T-helper 2 cell (primary cell): ENCODE measurements at regions not wholly inside any gene's neighbourhood (a gene's known extent, or its start where the extent isn't known, plus 50 kb on each side); places are given as distances from the start of the nearest gene placed in this dataset.

Source experiments
- DNase-seq, 5 experiments: peaks; one replicate each; pipeline versions ENCODE4 v3.0.0 to v3.0.0-alpha.2; 2012 to 2022

DNA sequence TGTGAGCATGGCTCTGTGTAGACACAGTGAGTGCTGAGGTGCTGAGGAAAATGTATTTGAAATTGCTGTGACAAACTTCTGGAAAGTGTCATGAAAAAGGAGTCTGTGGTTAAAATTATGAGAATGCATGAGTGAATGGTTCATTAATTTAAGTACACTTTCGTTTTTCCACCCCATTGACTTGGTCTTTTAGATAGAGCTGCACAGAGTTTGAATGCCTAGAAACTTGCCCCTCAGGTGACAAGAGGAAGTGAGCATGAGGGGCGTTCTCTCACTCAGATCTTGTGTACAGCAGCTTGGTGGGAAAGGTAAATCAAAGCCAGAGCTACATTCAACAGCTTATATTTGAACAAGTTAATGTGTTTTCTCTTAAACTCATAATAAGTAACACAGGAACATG lies 296.8 kb downstream of the WDR72 start:
- DNase-seq = no peak

DNA sequence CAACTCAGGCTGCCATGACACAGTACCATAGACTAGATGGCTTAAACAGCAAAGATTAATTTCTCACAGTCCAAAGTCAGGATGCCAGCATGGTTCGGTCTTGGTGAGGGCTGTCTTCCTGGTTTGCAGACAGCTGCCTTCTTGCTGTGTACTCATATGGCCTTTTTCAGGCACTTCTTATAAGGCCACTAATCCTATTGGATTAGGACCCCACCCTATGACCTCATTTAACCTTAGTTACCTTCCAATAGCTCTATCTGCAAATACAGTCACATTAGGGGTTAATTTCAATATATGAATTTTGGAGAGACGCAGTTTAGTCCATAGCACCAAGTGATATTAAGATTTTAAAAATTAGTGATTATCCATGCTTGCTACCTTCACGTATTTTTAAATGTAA lies 297.8 kb downstream of the WDR72 start:
- DNase-seq = no peak

- no peak for DNase-seq
These were observed 300.7 kb downstream of the WDR72 start for GRCh38 chr15:53458736-53459135.

GRCh38 chr15:53457479-53457878 lies 302.0 kb downstream of the WDR72 start:
- no peak for DNase-seq

DNA sequence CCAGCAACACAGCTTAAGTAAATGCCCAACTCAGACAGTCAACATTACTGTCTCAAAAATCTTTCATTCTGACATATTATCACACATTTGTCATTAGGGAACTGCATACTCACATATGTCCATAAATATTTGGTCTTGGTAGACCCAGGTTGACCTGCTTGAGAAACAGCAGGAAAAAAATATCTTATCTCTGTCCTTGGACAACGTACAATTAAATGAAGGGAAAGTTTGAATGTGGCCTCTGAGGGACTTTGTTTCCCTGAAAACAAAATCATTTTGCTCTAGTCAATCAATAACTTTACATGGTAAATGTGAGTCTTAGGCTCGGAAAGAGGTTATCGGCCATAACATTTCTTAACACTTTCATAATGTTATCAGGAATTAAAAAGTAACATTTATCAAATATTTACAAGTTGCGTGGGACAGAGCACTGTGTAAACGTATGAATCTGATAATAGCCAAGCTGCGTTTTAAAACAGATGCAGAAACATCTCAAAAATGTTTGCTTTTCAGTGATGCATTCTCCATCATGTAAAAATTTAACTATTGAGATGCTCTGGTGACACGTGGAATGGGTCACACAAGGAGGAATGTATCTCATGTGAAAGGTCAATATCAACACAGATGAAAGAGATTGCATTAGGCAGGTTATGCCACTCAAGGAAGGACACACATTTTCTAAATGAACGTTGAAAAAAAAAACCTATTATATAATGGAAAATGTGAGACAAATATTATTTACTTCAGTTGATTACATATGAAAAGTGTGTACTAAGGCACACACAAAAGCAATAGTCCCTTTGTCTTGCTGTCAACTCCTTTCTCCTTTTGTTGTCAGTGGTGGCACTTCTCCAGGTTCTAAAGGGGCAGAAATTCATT lies 304.4 kb downstream of the WDR72 start:
- no peak for DNase-seq

DNA sequence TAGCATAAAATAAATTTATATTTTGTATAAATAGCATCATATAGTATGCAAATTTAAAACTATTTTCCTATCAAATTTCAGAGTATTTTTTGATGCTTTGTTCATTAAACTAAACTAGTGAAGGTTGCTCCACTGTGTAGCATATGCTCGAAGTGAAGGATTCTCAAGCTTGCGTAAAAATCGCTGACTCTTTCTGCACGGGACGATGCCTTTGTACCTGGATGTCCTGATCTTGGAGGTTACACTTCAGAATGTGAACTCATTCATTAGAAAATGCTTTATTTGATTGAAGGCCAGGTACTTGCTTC lies 305.0 kb downstream of the WDR72 start:
- DNase-seq = no peak

DNA sequence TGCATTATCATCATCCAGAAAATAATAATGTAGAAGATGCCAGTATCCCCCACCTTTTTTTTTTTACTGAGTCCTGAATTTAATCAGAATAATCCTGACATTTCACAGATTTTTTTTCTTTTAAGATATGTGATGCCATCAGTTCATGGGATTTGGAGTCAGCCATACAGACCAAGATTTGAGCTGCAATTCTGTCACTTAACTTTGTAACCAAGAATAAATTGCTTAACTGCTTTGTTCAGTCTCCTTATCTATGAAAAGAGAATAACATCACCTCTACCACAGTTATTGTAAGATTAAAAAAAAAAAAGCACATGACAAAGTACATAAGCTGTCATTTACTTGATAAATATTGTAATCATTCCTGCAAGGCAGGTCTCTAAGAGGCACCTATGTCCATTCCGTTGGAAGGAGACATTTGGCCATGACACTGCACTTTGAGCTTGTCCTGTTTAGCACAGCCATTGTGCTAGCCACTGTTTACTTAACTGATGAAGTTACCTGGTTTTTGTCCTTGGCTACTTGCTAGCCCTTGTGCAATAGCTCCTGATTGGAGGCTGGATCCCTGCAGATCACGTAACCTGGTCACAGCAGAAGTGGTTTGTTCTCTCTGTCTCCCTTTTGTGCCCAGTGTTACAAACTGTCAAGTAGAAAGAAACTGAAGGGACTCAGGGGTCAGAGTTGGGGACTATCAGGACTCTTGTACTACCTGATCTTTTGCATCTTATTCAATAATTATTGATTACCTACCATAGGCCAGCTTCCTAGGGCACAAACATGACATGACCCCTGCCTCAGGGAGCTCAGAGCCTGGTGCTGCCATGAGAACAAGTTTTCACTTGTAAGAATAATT lies 306.0 kb downstream of the WDR72 start:
- no peak for DNase-seq

DNA sequence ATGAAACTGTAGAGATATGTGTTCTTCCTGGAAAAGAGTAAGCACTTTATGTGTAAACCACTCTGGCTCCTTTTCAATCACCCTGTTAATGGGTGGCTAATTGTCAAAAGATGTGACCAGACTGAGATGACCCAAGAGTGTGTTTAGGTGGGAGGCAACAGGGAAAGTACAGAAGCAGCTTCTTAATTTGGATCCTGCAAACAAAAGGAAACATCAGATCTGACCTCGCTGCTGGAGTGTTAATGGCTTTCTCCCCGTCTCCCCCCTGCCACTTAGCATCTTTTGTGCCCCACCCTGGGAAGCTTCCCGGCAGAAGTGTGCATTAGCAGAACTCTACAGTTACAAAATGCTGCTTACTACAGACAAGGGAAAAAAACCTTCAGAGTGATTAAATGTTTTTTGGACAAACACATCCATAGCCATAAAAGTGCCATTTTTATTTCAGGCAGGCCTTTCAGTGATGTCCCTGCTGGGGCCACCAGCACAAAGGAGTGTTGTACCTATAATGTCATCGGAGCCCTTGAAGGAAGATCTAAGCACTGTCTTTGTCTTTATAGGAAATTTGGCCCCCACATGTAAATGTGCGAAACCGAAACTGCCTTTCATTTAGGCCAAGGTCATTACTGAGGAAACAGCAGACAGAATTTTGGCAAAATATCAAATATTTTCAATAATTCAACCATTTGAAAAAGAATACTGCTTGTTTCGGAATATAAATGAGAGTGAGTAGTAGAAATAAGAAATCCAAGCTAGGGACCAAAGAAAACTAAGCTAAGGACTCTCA lies 311.0 kb downstream of the WDR72 start:
- no peak for DNase-seq

DNA sequence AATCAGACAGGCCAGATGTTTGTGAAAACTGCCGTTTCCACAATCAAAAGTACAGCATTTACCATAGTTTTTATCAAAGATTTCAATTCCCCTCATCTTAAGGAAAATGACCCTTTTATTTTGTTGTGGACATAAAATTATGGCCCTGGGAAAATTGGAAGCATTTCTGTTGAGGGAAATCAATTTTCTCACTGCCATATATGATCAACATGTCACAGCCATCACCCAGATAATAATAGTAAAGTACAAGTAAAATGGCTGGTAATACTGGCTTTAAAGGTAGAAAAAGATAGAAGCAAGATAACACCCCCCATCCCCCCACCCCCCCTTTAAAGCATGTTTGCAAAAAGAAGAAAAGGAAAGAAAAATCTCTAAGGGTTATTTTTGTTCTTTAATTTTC lies 311.7 kb downstream of the WDR72 start:
- DNase-seq = no peak

GRCh38 chr15:53447053-53447574 lies 312.3 kb downstream of the WDR72 start:
- DNase-seq = no peak

GRCh38 chr15:53446376-53446775 lies 313.1 kb downstream of the WDR72 start:
- DNase-seq = no peak

DNA sequence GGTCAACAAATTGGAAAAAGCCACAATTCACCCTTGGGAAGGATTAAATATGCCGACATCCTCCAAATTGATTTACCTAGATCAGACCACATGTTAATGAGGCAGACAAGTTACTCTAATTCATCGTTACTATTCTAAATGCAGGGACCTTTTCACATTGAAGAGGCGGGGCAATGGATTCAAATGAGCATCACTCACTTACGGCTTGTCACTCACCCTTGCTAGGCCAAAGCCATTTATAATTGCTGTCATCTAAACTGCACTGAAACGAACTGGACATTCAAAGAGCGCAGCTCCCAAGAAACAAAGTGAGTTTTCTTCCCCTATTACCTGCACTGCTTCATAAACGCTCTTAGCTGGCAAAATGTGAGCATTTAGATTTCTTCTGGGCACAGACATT lies 313.9 kb downstream of the WDR72 start:
- no peak for DNase-seq

GRCh38 chr15:53437985-53438841 lies 321.2 kb downstream of the WDR72 start:
- DNase-seq = no peak

- DNase-seq = no peak
These were observed 322.1 kb downstream of the WDR72 start for GRCh38 chr15:53437366-53437765.

- DNase-seq = no peak
These were observed 325.2 kb downstream of the WDR72 start for GRCh38 chr15:53434174-53434678.

- DNase-seq = no peak
These were observed 343.1 kb downstream of the WDR72 start for GRCh38 chr15:53416219-53416940.

- no peak for DNase-seq
These were observed 345.3 kb downstream of the WDR72 start for GRCh38 chr15:53414167-53414566.

- no peak for DNase-seq
These were observed 346.9 kb downstream of the WDR72 start for GRCh38 chr15:53412542-53412941.

DNA sequence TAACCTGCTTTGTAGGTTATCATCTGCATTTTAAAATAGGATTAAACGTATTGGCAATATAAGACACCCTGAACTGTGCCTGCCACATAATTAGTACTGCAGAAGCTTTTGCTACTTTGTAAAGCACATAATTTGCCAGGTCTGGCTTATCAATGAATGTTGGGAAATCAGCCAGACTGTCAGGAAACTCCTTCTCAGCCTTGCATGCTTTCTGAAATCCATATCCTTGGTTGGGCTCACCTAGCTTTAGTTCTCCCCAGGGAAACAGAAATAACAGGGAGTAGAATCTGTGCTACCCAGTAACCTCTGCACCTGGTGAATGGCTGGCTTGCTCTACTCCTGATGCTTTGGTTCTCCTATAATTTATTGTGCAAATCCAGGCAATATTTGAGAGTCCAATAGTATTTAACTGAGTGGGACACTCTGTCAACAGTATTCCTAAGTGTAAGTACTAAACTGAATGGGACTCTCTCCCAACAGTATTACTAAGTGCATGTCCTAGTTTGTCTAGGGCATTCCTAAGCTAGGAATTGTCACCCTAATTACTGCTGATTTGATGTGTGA lies 354.5 kb downstream of the WDR72 start:
- DNase-seq = no peak

- no peak for DNase-seq
These were observed 358.0 kb downstream of the WDR72 start for GRCh38 chr15:53401503-53401902.

GRCh38 chr15:53400986-53401385 lies 358.5 kb downstream of the WDR72 start:
- DNase-seq = no peak
